ENCODE measurements at regions not wholly inside any gene's neighbourhood (a gene's known extent, or its start where the extent isn't known, plus 50 kb on each side); places are given as distances from the start of the nearest gene placed in this dataset.

GRCh38 chr15:87591582-87591981, 665.0 kb downstream of the NTRK3 start:
- H3K4me3 ChIP-seq (ENCODE audit: control insufficient read depth, low read depth, low read length) = no peak overlapping the region
- no peak for TF ChIP-seq CTCF (conservative IDR thresholded peaks at IDR 0.05; ENCODE audit: control insufficient read depth, insufficient read depth, low read depth, low read length)
- DNase-seq (ENCODE audit: low read depth) = no peak

- DNase-seq (ENCODE audit: low read depth) = no peak
- no peak for TF ChIP-seq CTCF (conservative IDR thresholded peaks at IDR 0.05; ENCODE audit: control insufficient read depth, insufficient read depth, low read depth, low read length)
- no peak overlapping the region for H3K4me3 ChIP-seq (ENCODE audit: control insufficient read depth, low read depth, low read length)
Measured at GRCh38 chr15:87591042-87591441, 665.5 kb downstream of the NTRK3 start.

- no peak overlapping the region for H3K4me3 ChIP-seq (ENCODE audit: control insufficient read depth, low read depth, low read length)
- TF ChIP-seq CTCF (conservative IDR thresholded peaks at IDR 0.05; ENCODE audit: control insufficient read depth, insufficient read depth, low read depth, low read length) = no peak
- DNase-seq (ENCODE audit: low read depth) = no peak
Measured at GRCh38 chr15:87589134-87589533, 667.4 kb downstream of the NTRK3 start.

GRCh38 chr15:87582169-87582568, 674.4 kb downstream of the NTRK3 start:
- no peak for DNase-seq (ENCODE audit: low read depth)
- no peak for TF ChIP-seq CTCF (conservative IDR thresholded peaks at IDR 0.05; ENCODE audit: control insufficient read depth, insufficient read depth, low read depth, low read length)
- H3K4me3 ChIP-seq (ENCODE audit: control insufficient read depth, low read depth, low read length) = no peak overlapping the region

DNA sequence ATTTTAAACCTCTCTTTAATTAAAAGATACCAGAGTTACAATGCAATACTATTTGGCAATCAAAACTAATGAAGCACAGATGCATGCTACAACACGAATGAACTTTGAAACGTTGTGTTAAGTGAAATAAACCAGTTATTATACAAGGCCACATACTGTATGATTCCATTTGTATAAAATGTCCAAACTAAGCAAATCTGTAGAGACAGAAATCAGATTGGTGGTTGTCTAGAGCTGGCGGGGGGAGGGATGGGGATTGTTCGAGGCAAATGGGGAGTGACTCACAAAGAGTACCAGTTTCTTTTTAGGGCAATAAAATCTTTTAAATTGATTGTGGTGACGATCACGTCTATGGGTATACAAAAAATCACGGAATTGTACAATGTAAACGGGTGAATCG, 677.0 kb downstream of the NTRK3 start:
- H3K4me3 ChIP-seq (ENCODE audit: control insufficient read depth, low read depth, low read length) = no peak overlapping the region
- no peak for DNase-seq (ENCODE audit: low read depth)
- TF ChIP-seq CTCF (conservative IDR thresholded peaks at IDR 0.05; ENCODE audit: control insufficient read depth, insufficient read depth, low read depth, low read length) = no peak

DNA sequence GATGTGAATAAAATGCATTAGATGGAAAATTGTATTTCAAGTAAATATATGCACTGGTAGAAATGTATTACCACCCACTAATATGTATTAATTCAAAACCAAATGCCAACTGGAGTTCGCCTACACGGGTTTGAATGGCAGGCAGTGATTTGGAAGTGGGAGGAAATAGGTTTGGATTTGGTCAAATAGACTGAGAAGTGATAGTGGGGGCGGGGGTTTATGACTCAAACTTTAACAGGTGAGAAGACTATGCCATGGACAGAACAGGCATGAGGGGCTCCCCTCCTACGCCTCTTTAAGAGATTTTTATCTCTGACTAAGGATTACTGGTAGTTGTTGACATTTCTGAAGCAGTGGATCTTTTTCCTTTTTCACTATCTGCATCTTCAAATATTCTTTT, 677.8 kb downstream of the NTRK3 start:
- DNase-seq (ENCODE audit: low read depth) = no peak
- no peak for TF ChIP-seq CTCF (conservative IDR thresholded peaks at IDR 0.05; ENCODE audit: control insufficient read depth, insufficient read depth, low read depth, low read length)
- H3K4me3 ChIP-seq (ENCODE audit: control insufficient read depth, low read depth, low read length) = no peak overlapping the region

GRCh38 chr15:87577336-87577735, 679.2 kb downstream of the NTRK3 start:
- no peak for DNase-seq (ENCODE audit: low read depth)
- H3K4me3 ChIP-seq (ENCODE audit: control insufficient read depth, low read depth, low read length) = no peak overlapping the region
- TF ChIP-seq CTCF (conservative IDR thresholded peaks at IDR 0.05; ENCODE audit: control insufficient read depth, insufficient read depth, low read depth, low read length) = no peak
